ENCODE measurements at regions not wholly inside any gene's neighbourhood (a gene's known extent, or its start where the extent isn't known, plus 50 kb on each side); places are given as distances from the start of the nearest gene placed in this dataset.

DNA sequence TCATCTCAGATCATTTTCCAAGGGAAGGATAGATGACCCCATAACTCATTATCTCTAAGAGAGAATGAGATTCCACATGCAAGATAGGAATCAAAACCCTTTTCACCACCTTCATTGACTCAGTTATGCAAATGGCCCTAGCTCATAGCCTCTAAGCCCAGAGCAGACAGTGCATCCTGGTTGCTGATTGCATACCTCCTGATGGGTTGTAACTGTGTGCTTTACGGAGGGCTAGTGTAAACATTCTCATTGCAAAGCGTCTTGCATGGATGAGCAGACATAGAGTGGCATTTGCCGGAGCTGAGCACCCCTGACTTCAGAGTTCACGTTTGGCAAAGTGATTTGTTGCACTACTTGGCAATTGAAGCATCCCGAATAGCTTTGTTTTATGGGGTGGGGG is 151.0 kb downstream of the VCX3A start:
- BruUV-seq (replicated peaks), result no TSS peak
- in situ Hi-C loops (cut with MboI), result no loop called here
- FAIRE-seq (no peak), ATAC-seq (no peak), DNase-seq (ENCODE audit: low read depth, low spot score) (no peak)
- ChIA-PET SMC1A (ENCODE audit: uncharacterized antibody, unreplicated experiment) (no interaction called here), RAD21 (ENCODE audit: unreplicated experiment) (no interaction called here), CTCF (no interaction called here), POLR2A (no interaction called here)
- Histone ChIP-seq H3K9me3 (replicated peaks; ENCODE audit: control insufficient read depth, insufficient read depth, low read length) (no peaks in the 10 kb centered on the region), H3K9ac (ENCODE audit: control insufficient read depth, insufficient read depth, low read length) (no peak overlapping the region), H4K20me1 (ENCODE audit: control insufficient read depth, insufficient read depth) (no peaks in the 10 kb centered on the region), H2AFZ (ENCODE audit: control insufficient read depth, low read depth, low read length) (no peak overlapping the region), H3K4me3 (no peak overlapping the region), H3K4me1 (ENCODE audit: control insufficient read depth, insufficient read depth, low read length) (no peaks in the 10 kb centered on the region), H3K27me3 (replicated peaks in 1 of 2; ENCODE audit: control insufficient read depth in 2 of 2, insufficient read depth in 2 of 2, low read length in 1 of 2) (no peaks in the 10 kb centered on the region), H3K36me3 (ENCODE audit: control insufficient read depth in 2 of 2, insufficient read depth in 2 of 2, low read length in 1 of 2) (no peaks in the 10 kb centered on the region), H3K27ac (ENCODE audit: control insufficient read depth, insufficient read depth) (no peak overlapping the region), H3K4me2 (ENCODE audit: control insufficient read depth, insufficient read depth) (no peak overlapping the region), H3K79me2 (ENCODE audit: control insufficient read depth, insufficient read depth, low read length) (no peaks in the 10 kb centered on the region)
- 0% methylated on average over 5 of the region's 5 CpGs for WGBS (ENCODE audit: insufficient coverage, insufficient replicate concordance, low lambda C conversion rate, missing lambda C conversion rate)
- TF ChIP-seq ZZZ3 (IDR thresholded peaks at IDR 0.05; ENCODE audit: control insufficient read depth, insufficient read length, low read depth), result no peak
- no peak for TF ChIP-seq NR2C2 (IDR thresholded peaks at IDR 0.05; ENCODE audit: borderline replicate concordance, control insufficient read depth, insufficient read length, low read depth)
- no peak for TF ChIP-seq ZBTB33 (IDR thresholded peaks at IDR 0.05)
- TF ChIP-seq JUND (IDR thresholded peaks at IDR 0.05; ENCODE audit: low read depth, low read length), result no peak
- no peak for TF ChIP-seq HDGF (IDR thresholded peaks at IDR 0.05)
- no peak for TF ChIP-seq POLR2AphosphoS5 (IDR thresholded peaks at IDR 0.05; ENCODE audit: low read length)
- TF ChIP-seq PAX8 (IDR thresholded peaks at IDR 0.05), result no peak
- TF ChIP-seq SMARCA5 (IDR thresholded peaks at IDR 0.05), result no peak
- TF ChIP-seq MAX (IDR thresholded peaks at IDR 0.05; ENCODE audit: low read depth, low read length), result no peak
- TF ChIP-seq NRF1 (conservative IDR thresholded peaks at IDR 0.05; ENCODE audit: low read depth, low read length), result no peak
- intact Hi-C loops (cut with micrococcal nuclease; ENCODE audit: unreplicated experiment), result no loop called here

All from GM12878 (cell line).